ENCODE measurements at regions not wholly inside any gene's neighbourhood (a gene's known extent, or its start where the extent isn't known, plus 50 kb on each side); places are given as distances from the start of the nearest gene placed in this dataset.
"Not testable (repeated sequence)": the region's sequence is repeated elsewhere in the genome, so short reads cannot be mapped to it uniquely, and the experiment has no call there.

DNA sequence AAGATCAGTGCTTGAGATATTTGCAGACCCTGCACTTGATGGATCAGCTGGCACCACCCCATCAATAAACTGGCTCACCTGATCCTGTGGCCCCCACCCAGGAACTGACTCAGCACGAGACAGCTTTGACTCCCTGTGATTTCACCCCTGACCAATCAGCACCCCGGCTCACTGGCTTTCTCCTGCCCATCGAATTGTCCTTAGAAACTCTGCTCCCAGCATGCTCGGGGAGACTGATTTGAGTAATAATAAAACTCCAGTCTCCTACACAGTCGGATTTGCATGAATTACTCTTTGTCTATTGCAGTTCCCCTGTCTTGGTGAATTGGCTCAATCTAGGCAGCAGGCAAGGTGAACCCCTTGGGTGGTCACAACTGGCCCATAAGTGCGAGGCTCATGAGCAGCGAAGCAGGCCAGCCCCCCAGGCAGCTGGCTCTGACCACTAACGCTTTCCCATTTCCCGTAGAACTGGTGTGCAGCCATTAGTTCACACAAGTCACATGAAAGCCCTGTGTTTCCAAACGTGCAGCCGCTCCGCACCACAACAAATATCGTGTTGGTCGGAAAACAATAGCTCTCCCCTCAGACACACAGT is 79.6 kb downstream of the RSPH3 start:
- intact Hi-C loops (cut with DNase I), result no loop called here
- ATAC-seq (no peak), DNase-seq (no peak)

DNA sequence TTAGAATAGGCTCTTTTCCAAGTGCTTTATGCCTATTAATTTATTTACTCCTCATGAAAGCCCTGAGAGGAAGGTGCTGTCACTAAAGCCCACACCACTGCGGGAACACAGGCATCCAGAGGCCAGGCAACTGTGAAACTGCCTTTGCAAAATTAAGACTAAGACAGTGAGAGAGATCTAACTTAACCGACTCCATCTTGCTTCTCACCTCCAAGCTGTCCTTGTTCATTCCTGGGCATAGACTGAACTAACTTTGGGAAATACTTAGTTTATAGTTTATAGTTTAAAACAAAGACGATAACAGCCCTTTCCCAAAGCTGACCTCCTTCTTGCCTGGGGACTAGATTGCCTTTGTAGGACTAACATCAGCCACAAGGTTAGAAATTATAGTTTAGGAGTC is 80.1 kb downstream of the RSPH3 start:
- DNase-seq (no peak), ATAC-seq (no peak)
- intact Hi-C loops (cut with DNase I), result no loop called here

DNA sequence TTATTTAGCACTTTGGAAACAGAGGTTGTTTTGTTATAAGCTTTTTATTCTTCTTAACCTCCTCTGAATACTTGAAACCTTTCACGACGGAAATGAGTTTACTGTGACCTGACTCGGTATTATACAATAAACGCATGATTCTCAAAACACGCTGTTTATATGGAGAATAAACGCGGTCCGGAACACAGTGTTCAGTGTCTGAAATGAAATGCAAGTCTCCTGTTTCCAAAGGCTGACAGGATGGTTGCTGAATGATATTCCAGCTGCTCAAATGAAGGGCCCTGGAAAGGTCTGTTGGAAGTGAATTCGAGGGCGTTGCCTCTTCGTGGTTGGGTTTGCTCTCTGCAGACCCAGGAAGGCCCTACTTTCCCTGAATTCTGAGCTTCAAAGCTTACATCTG is 83.4 kb downstream of the RSPH3 start:
- intact Hi-C loops (cut with DNase I), result no loop called here
- DNase-seq, result no peak
- no peak for ATAC-seq

DNA sequence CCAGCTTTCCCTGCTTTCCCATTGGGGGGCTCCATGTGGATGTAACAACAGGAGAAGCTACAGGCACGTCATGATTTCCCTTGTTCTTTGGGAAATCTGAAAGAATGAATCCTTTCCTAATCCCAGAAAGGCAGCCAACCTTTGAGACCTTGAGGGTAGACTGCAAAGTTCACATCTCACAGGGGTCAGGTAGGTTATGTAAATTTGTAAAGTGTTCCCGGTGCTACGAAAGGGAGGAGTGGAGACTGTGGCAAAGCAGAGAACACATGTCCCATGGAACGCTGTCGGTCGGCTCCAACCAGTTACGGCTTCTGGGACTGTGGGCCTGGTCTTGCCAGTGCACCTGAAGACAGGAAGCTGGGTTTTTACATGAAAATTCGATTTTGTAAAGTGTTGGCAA is 85.1 kb downstream of the RSPH3 start:
- ATAC-seq, result no peak
- DNase-seq, result no peak
- intact Hi-C loops (cut with DNase I), result no loop called here

DNA sequence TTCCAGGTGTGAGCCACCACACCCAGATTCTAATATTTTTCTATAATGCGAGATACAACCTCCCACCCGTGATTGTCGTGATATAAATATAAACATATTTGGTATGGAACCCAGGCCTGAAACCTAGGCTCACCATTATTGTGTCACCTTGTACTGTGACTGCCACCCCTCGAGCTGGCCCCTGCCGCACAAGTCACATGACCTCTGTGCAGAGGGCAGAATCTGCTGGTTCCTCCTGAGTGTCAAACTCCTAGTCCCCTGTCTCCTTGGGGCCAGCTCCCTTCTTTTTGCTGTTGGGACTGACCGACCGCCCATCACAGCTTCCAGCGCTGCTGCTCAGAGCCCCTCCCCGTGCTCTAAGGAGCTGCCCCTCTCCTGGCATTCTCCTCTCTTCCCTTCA is 86.4 kb downstream of the RSPH3 start:
- intact Hi-C loops (cut with DNase I), result no loop called here
- no peak for ATAC-seq
- DNase-seq, result no peak

DNA sequence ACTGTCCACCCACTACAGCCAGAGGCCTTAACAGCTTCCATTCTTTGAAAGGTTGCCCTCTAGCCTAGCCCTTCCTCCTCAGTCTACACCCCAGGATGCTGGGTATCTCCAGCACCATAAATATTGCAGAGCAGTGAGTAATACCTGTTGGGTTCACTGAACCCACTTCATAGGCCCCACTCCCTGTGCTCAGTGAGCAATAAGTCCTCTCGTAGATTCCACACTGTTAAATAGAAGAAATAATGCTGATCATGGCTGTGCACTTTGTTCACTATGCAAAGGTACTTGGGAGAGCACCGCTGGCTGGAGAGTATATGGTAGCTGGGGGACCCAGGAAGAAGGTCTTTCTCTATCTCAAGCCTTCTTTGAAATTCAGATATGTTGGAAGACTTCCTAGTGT is 87.3 kb downstream of the RSPH3 start:
- intact Hi-C loops (cut with DNase I), result no loop called here
- no peak for ATAC-seq
- DNase-seq, result no peak

DNA sequence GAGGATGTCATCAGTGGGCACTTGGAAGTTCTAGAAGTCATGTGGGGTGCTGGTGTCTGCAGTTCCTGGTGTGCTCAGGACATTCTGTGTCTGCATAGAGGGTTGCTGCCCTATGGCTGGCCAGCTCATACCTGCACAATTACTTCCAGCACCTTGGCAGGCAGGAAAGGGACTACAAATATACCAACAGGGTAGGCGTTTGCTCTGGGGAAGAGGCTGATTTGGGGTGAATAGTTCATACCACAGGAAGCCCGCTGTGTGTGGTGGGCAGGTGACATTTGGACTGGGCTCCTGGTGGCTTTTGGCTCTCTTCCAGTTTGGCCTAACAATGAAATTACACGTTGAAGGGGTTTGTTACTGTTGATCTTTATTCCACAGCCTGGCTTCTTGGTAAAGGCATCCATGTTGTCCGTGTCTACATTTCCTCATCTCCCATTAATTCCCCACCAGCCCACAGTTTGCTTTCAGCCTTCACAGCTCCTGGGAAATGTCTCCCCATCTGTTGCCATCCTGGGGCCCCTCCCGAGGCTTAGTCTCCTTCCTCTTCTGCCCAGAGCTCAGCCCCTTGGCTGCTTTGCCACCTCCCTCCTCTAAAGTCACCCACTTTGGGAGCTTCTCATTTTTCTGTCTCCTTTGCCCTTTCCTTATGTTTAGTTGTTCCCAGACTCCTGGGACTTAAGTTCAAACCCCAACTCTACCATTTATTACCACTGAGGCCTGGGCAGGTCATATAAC is 88.1 kb downstream of the RSPH3 start:
- DNase-seq (no peak), ATAC-seq (no peak)
- intact Hi-C loops (cut with DNase I), result no loop called here

DNA sequence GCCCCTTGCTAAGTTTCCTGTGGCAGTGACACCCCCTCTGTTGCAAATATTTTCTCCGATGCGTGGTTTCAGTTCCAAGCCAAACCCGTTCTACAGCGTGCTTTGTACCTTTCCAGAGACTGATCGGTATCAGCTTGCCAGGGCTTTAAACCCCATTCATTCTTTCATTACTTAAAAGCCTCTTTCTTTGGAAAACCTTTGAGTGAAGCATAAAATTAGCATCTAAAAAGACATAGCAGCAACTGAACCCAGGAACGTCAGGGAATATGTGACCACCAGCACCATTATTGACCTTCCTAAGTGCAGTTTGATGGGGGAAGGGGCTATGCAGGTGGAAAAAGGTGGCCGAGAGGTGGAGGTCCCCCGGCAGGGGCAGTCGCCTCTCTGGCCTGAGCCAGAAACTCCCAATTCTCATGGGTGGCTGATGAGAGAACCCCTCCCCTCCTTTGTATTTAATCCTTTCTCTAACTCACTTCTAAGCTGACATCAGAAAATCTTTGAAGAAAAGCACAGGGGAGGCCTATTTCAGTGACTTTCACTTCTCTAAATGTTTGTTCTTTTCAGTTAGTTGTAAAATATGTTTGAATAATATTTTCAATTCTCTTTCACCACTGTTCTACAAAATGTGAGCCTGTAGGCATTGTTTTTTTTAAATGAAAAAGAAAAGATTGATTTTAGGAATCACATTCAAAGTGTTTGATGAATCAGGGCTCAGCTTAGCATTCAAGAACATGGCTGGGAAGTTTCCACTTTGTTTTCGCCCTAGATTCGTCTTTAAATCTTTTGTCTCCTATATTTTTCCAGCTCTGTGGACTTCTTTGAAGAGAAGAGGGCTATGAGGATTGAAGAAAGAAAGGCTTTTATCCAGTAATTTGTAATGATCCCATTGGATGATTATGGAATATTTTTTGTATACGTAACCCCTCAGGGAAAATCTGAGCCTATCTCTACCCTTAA is 89.2 kb downstream of the RSPH3 start:
- intact Hi-C loops (cut with DNase I), result no loop called here
- ATAC-seq (no peak), DNase-seq (no peak)

DNA sequence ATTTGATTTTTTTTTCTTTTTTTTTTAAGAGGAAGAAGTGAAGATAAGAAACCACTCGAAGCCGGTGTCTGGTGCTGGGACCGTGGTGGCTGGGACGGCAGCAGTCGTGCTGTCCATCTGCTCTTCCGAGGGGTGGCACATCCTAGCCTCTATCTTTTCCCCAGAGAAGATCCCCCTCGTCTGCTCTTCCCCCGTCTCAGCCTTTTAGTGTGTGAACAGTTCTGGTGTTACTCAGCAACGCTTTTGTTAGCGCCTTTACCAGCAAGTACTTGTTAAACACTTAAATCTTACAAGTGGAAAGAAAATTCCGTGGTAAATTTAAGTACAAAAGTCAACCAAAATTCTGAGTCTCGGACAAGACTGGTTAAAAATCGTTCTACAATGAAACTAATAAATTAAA is 90.1 kb downstream of the RSPH3 start:
- intact Hi-C loops (cut with DNase I), result no loop called here
- ATAC-seq (no peak), DNase-seq (no peak)

DNA sequence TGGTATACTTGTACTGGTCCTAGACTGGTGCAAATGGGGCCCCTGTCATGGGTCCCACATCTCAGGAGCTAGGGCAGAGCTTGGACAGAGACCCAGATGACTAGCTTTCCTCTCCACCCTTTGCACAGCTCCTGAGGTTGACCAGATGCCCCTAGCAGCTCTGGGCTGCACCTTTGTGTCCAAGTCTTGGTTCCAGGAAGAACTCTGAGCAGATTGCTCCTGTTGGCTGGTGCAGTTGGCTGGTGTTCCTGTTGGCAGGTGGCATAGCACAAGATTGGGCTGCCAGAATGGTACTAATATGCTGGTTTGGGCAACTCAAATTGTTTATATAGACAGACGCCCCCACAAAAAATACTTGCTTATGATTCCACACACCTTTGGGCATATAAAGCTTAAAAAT is 89.4 kb upstream of the EZR start:
- DNase-seq (no peak), ATAC-seq (no peak)
- intact Hi-C loops (cut with DNase I), result no loop called here

DNA sequence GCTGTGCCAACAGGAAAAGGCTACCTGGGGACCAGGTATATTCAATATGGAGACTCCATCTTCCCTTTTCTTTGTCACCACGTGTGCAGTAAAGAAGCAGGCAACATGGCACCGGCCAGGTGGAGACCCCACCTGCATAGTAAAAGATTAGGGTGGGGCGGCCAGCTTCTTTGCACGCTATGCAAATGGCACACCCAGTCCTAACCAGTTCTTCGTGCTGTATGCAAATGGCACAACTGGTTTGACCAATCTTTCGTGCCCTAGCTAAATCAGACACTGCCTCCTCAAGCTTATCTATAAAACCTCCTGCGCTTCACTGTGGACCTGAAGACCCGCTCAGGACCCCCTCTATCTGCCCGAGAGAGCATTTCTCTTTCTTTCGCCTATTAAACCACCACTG is 88.8 kb upstream of the EZR start:
- DNase-seq (no peak), ATAC-seq (no peak)
- intact Hi-C loops (cut with DNase I), result no loop called here

DNA sequence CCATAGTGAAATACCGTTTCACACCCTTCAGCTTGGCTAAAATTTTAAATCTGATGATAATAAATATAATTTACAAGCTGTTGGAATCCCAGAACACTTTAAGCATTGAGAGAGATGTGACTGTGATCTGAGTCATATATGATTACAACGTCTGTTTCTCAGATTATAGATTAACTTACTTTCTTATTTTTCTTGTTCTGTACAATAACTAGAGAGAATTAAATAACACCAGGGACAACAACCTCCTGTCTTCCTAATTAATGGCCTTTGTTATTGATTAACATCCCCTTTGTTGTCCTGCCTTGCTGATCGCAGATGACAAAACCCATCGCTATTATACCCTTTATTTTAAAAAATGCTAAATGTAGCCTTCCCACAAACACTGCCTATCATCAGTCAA is 87.8 kb upstream of the EZR start:
- no peak for ATAC-seq
- no peak for DNase-seq

DNA sequence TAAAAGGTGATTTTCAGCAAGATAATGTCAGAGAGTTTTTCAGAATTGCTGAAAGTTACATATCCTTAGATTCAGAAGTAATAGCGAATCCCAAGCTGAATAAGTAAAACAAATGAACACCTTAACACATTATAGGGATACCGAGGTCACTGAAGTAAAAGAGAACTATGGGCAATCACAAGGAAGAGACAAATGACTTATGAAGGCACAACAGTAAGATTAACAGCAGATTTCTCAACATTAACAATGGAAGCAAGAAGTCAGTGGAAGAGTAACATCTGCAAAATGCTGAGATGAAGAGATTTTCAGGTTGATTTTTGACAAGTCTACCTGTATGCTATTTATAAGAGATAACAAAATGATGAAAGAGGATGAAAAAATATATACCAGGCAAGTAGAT is 86.1 kb upstream of the EZR start:
- intact Hi-C loops (cut with DNase I), result no loop called here
- no peak for ATAC-seq
- DNase-seq, result no peak

More for the DNA sequence above, 87.8 kb upstream of the EZR start:
- intact Hi-C loops (cut with DNase I), result no loop called here

DNA sequence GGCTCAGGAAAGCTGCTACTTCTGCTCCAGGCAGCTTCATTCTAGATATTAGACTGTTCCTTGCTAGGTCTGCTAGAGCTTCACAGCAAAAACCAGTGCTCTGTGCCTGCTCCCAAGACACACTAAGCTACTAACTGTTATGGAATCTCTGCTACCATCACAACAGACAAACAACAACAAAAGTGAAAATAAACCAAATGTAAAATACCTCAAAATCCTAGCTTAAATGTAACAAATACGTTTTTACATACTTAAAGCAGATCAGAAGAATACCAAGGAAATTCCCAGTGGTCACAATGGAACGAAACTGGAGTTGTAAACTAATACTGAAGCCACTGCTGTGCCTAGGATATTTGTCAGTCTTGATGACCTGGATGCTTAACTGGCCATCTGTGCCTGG is 84.6 kb upstream of the EZR start:
- ATAC-seq (no peak), DNase-seq (no peak)
- intact Hi-C loops (cut with DNase I), result no loop called here

DNA sequence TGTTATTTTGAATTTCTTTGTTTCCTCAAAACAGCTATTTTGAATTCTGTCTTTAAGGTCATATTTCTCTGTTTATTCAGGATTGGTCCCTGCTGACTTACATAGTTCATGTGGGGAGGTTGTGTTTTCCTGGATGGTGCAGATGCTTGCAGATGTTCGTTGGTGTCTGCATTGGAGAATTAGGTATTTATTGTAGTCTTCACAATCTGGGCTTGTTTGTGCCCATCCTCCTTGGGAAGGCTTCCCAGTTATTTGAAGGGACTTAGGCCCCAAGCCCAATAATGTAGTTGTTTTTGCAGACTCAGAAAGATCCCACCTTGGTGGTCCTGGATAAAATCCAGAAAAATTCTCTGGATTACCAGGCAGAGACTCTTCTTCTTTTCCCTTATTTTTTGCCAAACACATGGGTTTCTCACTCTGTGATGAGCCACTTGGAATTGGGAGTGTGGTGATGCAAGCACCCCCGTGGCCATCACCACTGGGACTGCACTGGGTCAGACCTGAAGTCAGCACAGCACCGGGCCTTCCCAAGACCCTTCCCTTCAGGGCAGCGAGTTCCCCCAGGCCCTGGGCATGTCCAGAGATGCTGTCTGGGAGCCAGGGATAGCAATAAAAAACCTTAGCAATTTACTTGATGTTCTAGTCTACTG is 81.6 kb upstream of the EZR start:
- no peak for ATAC-seq
- intact Hi-C loops (cut with DNase I), result no loop called here
- DNase-seq, result no peak

DNA sequence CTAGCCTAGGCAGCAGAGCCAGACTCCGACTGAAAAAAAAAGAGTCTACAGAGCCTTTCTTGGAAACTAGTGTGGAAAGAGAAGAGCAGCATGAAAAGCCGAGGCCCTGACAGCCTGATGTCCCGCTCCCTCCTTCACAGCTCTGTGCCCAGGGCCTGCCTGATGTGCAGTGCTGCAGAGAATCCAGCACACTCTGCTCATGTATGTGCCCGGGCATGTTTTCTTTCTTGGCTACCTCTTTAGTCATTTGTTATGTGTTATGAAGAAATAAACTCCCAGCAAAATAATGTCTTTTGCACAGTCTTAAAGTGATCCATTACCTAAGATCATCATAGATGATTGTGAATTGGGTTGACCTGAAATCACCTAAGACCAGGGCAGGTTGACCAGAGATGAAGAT is 78.1 kb upstream of the EZR start:
- ATAC-seq, result no peak
- intact Hi-C loops (cut with DNase I), result no loop called here
- DNase-seq, result no peak

DNA sequence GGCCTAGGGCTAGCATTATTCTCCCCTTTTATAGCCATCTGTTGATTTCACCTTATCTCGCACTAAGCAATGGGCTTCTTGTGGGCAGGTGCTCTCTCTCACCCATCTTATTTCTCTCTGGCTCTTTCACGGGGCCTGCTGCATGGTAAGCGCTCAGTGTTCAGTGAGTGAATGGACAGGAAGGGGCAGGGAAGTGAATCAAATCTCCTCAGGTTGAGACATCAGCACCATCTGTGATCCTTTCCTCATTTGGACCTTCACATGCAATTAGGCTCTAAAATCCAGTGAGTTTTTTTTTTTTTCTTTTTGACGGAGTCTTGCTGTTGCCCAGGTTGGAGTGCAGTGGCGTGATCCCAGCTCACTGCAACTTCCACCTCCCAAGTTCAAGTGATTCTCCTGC is 76.5 kb upstream of the EZR start:
- DNase-seq, result no peak
- no peak for ATAC-seq
- intact Hi-C loops (cut with DNase I), result no loop called here

DNA sequence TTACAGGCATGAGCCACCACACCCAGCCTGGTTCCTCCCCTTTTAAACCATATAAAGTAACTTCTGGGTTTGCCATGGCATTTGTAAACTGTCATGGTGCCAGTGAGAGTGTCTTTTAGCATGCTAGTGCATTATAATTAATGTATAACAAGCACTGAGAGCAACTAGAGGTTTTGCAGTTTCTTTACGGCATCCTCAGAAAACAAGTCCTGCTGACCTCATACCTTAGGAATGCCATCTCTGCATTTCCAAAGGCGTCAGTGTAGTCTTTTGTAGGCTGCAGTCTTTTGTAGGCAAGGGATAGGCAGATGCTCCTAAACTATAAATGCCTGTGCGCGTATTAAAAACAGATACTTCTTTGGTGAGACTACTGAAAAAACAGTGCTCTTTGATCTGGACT is 75.0 kb upstream of the EZR start:
- intact Hi-C loops (cut with DNase I), result no loop called here
- DNase-seq (no peak), ATAC-seq (peak in 1 of 2 donors; percentile 73)

DNA sequence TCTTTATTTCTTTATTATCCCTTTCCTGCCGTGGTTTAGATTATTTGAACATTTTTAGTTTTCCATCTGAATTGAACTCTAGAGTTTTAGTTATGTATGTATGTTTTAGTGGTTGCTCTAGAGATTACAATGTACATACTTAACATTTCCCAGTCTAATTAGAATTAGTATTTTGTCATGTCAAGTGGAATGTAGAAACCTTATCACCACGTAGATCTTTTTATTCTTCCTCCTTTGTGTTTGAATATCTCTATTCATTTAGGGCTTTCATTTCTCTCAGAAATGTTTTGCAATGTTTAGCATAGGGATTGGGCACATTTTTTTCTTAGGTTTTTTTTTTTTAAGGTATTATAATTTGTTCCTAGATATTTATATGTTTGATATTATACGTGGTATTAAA is 73.1 kb upstream of the EZR start:
- ATAC-seq, result no peak

DNA sequence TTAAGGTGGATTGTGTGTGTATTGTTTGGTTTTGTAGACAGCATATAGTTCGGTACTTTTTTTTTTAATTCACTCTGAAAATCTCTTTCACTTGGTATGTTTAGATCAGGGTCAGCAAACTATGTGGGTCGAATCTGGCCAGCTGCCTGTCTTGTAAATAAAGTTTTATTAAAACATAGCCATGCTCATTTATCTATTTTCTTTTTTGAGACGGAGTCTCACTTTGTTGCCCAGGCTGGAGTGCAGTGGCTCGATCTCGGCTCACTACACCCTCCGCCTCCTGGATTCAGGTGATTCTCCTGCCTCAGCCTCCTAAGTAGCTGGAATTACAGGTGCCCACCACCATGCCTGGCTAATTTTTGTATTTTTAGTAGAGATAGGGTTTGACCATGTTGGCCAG is 72.4 kb upstream of the EZR start:
- DNase-seq; intact Hi-C loops (cut with DNase I): not testable (repeated sequence)

More for the DNA sequence above, 73.1 kb upstream of the EZR start:
- DNase-seq, result no peak
- intact Hi-C loops (cut with DNase I), result no loop called here

More for the DNA sequence above, 72.4 kb upstream of the EZR start:
- not testable (repeated sequence) for ATAC-seq

All from left cardiac atrium (tissue), 4 donors.